ENCODE measurements at regions not wholly inside any gene's neighbourhood (a gene's known extent, or its start where the extent isn't known, plus 50 kb on each side); places are given as distances from the start of the nearest gene placed in this dataset.

- Mint-ChIP-seq H3K36me3 (ENCODE audit: low read depth) (no peaks in the 10 kb centered on the region), H3K4me1 (ENCODE audit: low read depth) (peaks cover 7% of the 10 kb centered on the region; the same call in 1 of the 2 replicates), H3K9me3 (no peaks in the 10 kb centered on the region), H3K27ac (no peak overlapping the region), H3K27me3 (ENCODE audit: insufficient read depth) (no peaks in the 10 kb centered on the region; the same call in 1 of the 2 replicates), H3K4me3 (no peak overlapping the region)
- TF ChIP-seq CTCF (IDR thresholded peaks at IDR 0.05): no peak
- no peak for DNase-seq
Measured at GRCh38 chr4:156198511-156198910, 244.8 kb upstream of the CTSO start.

- no peaks in the 10 kb centered on the region for H3K36me3 Mint-ChIP-seq (ENCODE audit: low read depth)
- H3K4me1 Mint-ChIP-seq (ENCODE audit: low read depth): peaks cover 7% of the 10 kb centered on the region; the same call in 1 of the 2 replicates
- H3K27me3 Mint-ChIP-seq (ENCODE audit: insufficient read depth): no peaks in the 10 kb centered on the region; the same call in 1 of the 2 replicates
- no peak overlapping the region for H3K4me3 Mint-ChIP-seq
- DNase-seq: no peak
- no peak for TF ChIP-seq CTCF (IDR thresholded peaks at IDR 0.05)
- H3K9me3 Mint-ChIP-seq: no peaks in the 10 kb centered on the region
- no peak overlapping the region for H3K27ac Mint-ChIP-seq
Measured at GRCh38 chr4:156197216-156197615, 243.6 kb upstream of the CTSO start.

GRCh38 chr4:156196722-156197121 is 243.1 kb upstream of the CTSO start:
- no peak for TF ChIP-seq CTCF (IDR thresholded peaks at IDR 0.05)
- Mint-ChIP-seq H3K4me1 (ENCODE audit: low read depth) (peaks cover 7% of the 10 kb centered on the region; the same call in 1 of the 2 replicates), H3K36me3 (ENCODE audit: low read depth) (no peaks in the 10 kb centered on the region), H3K27ac (no peak overlapping the region), H3K27me3 (ENCODE audit: insufficient read depth) (no peaks in the 10 kb centered on the region; the same call in 1 of the 2 replicates), H3K9me3 (no peaks in the 10 kb centered on the region), H3K4me3 (no peak overlapping the region)
- no peak for DNase-seq

GRCh38 chr4:156195914-156196313 is 242.2 kb upstream of the CTSO start:
- peaks cover 7% of the 10 kb centered on the region; the same call in 1 of the 2 replicates for H3K4me1 Mint-ChIP-seq (ENCODE audit: low read depth)

GRCh38 chr4:156194896-156195295 is 241.2 kb upstream of the CTSO start:
- no peaks in the 10 kb centered on the region; the same call in 1 of the 2 replicates for H3K27me3 Mint-ChIP-seq (ENCODE audit: insufficient read depth)
- H3K36me3 Mint-ChIP-seq (ENCODE audit: low read depth): no peaks in the 10 kb centered on the region
- H3K9me3 Mint-ChIP-seq: no peaks in the 10 kb centered on the region
- H3K27ac Mint-ChIP-seq: no peak overlapping the region
- TF ChIP-seq CTCF (IDR thresholded peaks at IDR 0.05): no peak
- H3K4me1 Mint-ChIP-seq (ENCODE audit: low read depth): peaks cover 15% of the 10 kb centered on the region
- no peak for DNase-seq
- H3K4me3 Mint-ChIP-seq: no peak overlapping the region

More at GRCh38 chr4:156195914-156196313, 242.2 kb upstream of the CTSO start:
- Mint-ChIP-seq H3K36me3 (ENCODE audit: low read depth) (no peaks in the 10 kb centered on the region), H3K27ac (no peak overlapping the region), H3K27me3 (ENCODE audit: insufficient read depth) (no peaks in the 10 kb centered on the region; the same call in 1 of the 2 replicates), H3K9me3 (no peaks in the 10 kb centered on the region), H3K4me3 (no peak overlapping the region)
- TF ChIP-seq CTCF (IDR thresholded peaks at IDR 0.05): no peak
- no peak for DNase-seq

- Mint-ChIP-seq H3K4me1 (ENCODE audit: low read depth) (peaks cover 23% of the 10 kb centered on the region), H3K36me3 (ENCODE audit: low read depth) (no peaks in the 10 kb centered on the region), H3K9me3 (no peaks in the 10 kb centered on the region), H3K4me3 (no peak overlapping the region), H3K27ac (no peak overlapping the region), H3K27me3 (ENCODE audit: insufficient read depth) (no peaks in the 10 kb centered on the region; the same call in 1 of the 2 replicates)
- no peak for DNase-seq
- TF ChIP-seq CTCF (IDR thresholded peaks at IDR 0.05): no peak
Measured at GRCh38 chr4:156193800-156194199, 240.1 kb upstream of the CTSO start.

Measured in HFFc6 (cell line).